Hepatocyte (in vitro differentiated cells): ENCODE measurements at regions not wholly inside any gene's neighbourhood (a gene's known extent, or its start where the extent isn't known, plus 50 kb on each side); places are given as distances from the start of the nearest gene placed in this dataset.

Experiments used
- DNase-seq: peaks from one replicate; pipeline ENCODE4 v3.0.0-alpha.2; 2016; ENCODE audit warnings: low spot score
- H2AFZ ChIP-seq: fragments of 200-600 bp; sonication (generic); 2 replicates; pipeline ENCODE4 v1.6.0; 2016; ENCODE audit warnings: antibody characterized with exemption, mild to moderate bottlenecking
- H3K27ac ChIP-seq: fragments of 200-600 bp; sonication (generic); 2 replicates; pipeline ENCODE4 v1.5.1; 2016; ENCODE audit warnings: mild to moderate bottlenecking
- H3K27me3 ChIP-seq: fragments of 200-600 bp; sonication (generic); 2 replicates; pipeline ENCODE4 v1.6.1; 2016
- H3K36me3 ChIP-seq: fragments of 200-600 bp; sonication (generic); replicated peaks from 2 replicates; pipeline ENCODE4 v1.5.1; 2016; ENCODE audit warnings: low read depth; ENCODE audit not compliant: insufficient read depth
- H3K4me1 ChIP-seq: fragments of 200-600 bp; sonication (generic); 2 replicates; pipeline ENCODE4 v1.5.1; 2016; ENCODE audit warnings: mild to moderate bottlenecking, moderate library complexity; ENCODE audit not compliant: insufficient read depth
- H3K4me2 ChIP-seq: fragments of 200-600 bp; sonication (generic); 2 replicates; pipeline ENCODE4 v1.6.0; 2016
- H3K4me3 ChIP-seq: fragments of 200-600 bp; sonication (generic); 2 replicates; pipeline ENCODE4 v1.5.1; 2016; ENCODE audit warnings: mild to moderate bottlenecking
- H3K79me2 ChIP-seq: fragments of 200-600 bp; sonication (generic); 2 replicates; pipeline ENCODE4 v1.6.0; 2017; ENCODE audit warnings: mild to moderate bottlenecking
- H3K9me2 ChIP-seq: fragments of 200-600 bp; sonication (generic); replicated peaks from 2 replicates; pipeline ENCODE4 v1.6.0; 2017; ENCODE audit warnings: mild to moderate bottlenecking; ENCODE audit not compliant: insufficient read depth
- H3K9me3 ChIP-seq: fragments of 200-600 bp; sonication (generic); 2 replicates; pipeline ENCODE4 v1.5.1; 2016; ENCODE audit warnings: low read depth, mild to moderate bottlenecking
- H4K20me1 ChIP-seq: fragments of 200-600 bp; sonication (generic); 2 replicates; pipeline ENCODE4 v1.6.0; 2016; ENCODE audit warnings: mild to moderate bottlenecking; ENCODE audit not compliant: insufficient read depth, poor library complexity, severe bottlenecking
- CTCF ChIP-seq: fragments of 200-600 bp; sonication (generic); IDR thresholded peaks from 2 replicates; pipeline ENCODE4 v1.5.1; 2016; ENCODE audit warnings: antibody characterized with exemption, mild to moderate bottlenecking; ENCODE audit not compliant: poor library complexity
- EZH2 ChIP-seq: fragments of 200-600 bp; sonication (generic); IDR thresholded peaks from 2 replicates; pipeline ENCODE4 v1.6.1; 2016; ENCODE audit warnings: antibody characterized with exemption, mild to moderate bottlenecking, borderline replicate concordance
- EZH2phosphoT487 ChIP-seq: fragments of 200-600 bp; sonication (generic); IDR thresholded peaks from one replicate; pipeline ENCODE4 v1.6.1; 2018; ENCODE audit warnings: antibody characterized with exemption, mild to moderate bottlenecking, low read depth, moderate library complexity; ENCODE audit not compliant: unreplicated experiment, severe bottlenecking
- WGBS: methylation state at CpG from one replicate; pipeline ENCODE4 v1.1.6; 2016; ENCODE audit warnings: low lambda C conversion rate; ENCODE audit errors: missing lambda C conversion rate; 5-methylcytosine and 5-hydroxymethylcytosine counted together

GRCh38 chr10:52379287-52379686 lies 65.2 kb downstream of the DKK1 start:
- Histone ChIP-seq H3K27ac (no peak overlapping the region), H4K20me1 (no peaks in the 10 kb centered on the region), H3K4me1 (peaks cover 7% of the 10 kb centered on the region), H3K79me2 (no peaks in the 10 kb centered on the region), H3K36me3 (no peaks in the 10 kb centered on the region), H3K4me3 (no peak overlapping the region), H3K27me3 (no peaks in the 10 kb centered on the region), H3K9me3 (no peaks in the 10 kb centered on the region), H2AFZ (no peak overlapping the region), H3K4me2 (no peak overlapping the region), H3K9me2 (no peaks in the 10 kb centered on the region)
- no peak for TF ChIP-seq EZH2
- TF ChIP-seq EZH2phosphoT487 = no peak
- TF ChIP-seq CTCF = no peak
- 47% methylated on average over 3 of the region's 3 CpGs for WGBS
- DNase-seq = no peak

GRCh38 chr10:52383088-52383487 lies 69.0 kb downstream of the DKK1 start:
- 68% methylated on average over 1 of the region's 1 CpG for whole genome bisulfite sequencing
- H3K36me3 ChIP-seq = no peaks in the 10 kb centered on the region
- no peak for TF ChIP-seq EZH2
- no peak for TF ChIP-seq CTCF
- TF ChIP-seq EZH2phosphoT487 = no peak

GRCh38 chr10:52387744-52388143 lies 73.7 kb downstream of the DKK1 start:
- Histone ChIP-seq H3K79me2 (no peaks in the 10 kb centered on the region), H4K20me1 (no peaks in the 10 kb centered on the region), H3K4me2 (no peak overlapping the region), H3K27ac (no peak overlapping the region), H3K4me3 (no peak overlapping the region), H2AFZ (no peak overlapping the region), H3K9me2 (no peaks in the 10 kb centered on the region), H3K9me3 (no peaks in the 10 kb centered on the region), H3K36me3 (no peaks in the 10 kb centered on the region), H3K4me1 (no peaks in the 10 kb centered on the region), H3K27me3 (no peaks in the 10 kb centered on the region)
- TF ChIP-seq CTCF (no peak), EZH2 (no peak), EZH2phosphoT487 (no peak)
- DNase-seq = no peak
- WGBS = 50% methylated on average over 2 of the region's 2 CpGs

More at GRCh38 chr10:52383088-52383487, 69.0 kb downstream of the DKK1 start:
- no peaks in the 10 kb centered on the region for H3K27me3 ChIP-seq
- no peak overlapping the region for H3K27ac ChIP-seq
- H3K9me3 ChIP-seq = no peaks in the 10 kb centered on the region
- no peaks in the 10 kb centered on the region for H3K9me2 ChIP-seq
- no peak overlapping the region for H2AFZ ChIP-seq
- no peaks in the 10 kb centered on the region for H3K4me1 ChIP-seq
- H3K4me2 ChIP-seq = no peak overlapping the region
- no peaks in the 10 kb centered on the region for H4K20me1 ChIP-seq
- no peaks in the 10 kb centered on the region for H3K79me2 ChIP-seq
- H3K4me3 ChIP-seq = no peak overlapping the region
- no peak for DNase-seq

GRCh38 chr10:52390388-52390787 lies 76.3 kb downstream of the DKK1 start:
- 81% methylated on average over 2 of the region's 2 CpGs for WGBS
- no peak for TF ChIP-seq CTCF
- TF ChIP-seq EZH2phosphoT487 = no peak
- no peak for TF ChIP-seq EZH2
- no peaks in the 10 kb centered on the region for H3K36me3 ChIP-seq
- no peak overlapping the region for H3K4me3 ChIP-seq
- no peak overlapping the region for H3K27ac ChIP-seq
- no peaks in the 10 kb centered on the region for H3K27me3 ChIP-seq
- no peaks in the 10 kb centered on the region for H4K20me1 ChIP-seq
- H3K4me1 ChIP-seq = no peaks in the 10 kb centered on the region
- no peaks in the 10 kb centered on the region for H3K9me2 ChIP-seq
- H3K79me2 ChIP-seq = no peaks in the 10 kb centered on the region
- no peaks in the 10 kb centered on the region for H3K9me3 ChIP-seq
- no peak overlapping the region for H3K4me2 ChIP-seq
- DNase-seq = no peak
- H2AFZ ChIP-seq = no peak overlapping the region
